ENCODE measurements at regions not wholly inside any gene's neighbourhood (a gene's known extent, or its start where the extent isn't known, plus 50 kb on each side); places are given as distances from the start of the nearest gene placed in this dataset.

GRCh38 chr3:83076041-83076440 lies 1314.6 kb upstream of the GBE1 start:
- no peak for DNase-seq

- DNase-seq: no peak
Measured at GRCh38 chr3:83074485-83074884, 1313.0 kb upstream of the GBE1 start.

- no peak for DNase-seq
Measured at GRCh38 chr3:83065851-83066460, 1304.5 kb upstream of the GBE1 start.

DNA sequence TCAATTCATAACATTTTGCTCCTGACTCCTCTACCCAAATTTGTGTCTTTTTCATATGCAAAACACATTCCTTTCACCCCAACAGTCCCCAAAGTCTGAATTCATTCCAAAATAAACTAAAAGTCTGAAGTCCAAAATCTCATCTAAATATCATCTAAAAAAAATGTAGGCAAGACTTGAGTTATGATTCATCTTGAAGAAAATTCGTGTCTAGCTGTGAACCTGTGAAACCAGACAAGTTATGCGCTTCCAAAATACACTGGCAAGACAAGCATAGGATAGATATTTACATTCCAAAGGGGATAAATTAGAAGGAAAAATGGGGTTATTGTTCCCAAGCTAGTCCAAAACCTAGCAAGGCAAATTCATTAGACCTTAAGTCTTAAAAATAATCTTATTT lies 1302.0 kb upstream of the GBE1 start:
- DNase-seq: no peak

DNA sequence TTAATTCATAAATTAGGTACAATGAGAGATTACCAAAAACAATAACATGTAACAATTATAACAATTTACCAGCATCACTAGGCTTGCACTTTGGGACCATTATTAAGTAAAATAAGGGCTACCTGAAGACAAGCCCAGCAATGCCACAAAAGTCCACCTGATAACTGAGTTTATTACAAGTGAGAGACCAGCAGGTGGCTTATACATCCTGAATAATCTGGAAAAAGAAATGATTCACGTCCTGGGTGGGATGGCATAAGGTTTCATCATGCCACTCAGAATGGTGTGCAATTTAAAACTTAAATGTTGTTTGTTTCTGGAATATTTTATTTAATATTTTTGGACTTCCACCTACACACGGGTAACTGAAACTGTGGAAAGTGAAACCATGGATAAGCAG lies 1287.1 kb upstream of the GBE1 start:
- no peak for DNase-seq

DNA sequence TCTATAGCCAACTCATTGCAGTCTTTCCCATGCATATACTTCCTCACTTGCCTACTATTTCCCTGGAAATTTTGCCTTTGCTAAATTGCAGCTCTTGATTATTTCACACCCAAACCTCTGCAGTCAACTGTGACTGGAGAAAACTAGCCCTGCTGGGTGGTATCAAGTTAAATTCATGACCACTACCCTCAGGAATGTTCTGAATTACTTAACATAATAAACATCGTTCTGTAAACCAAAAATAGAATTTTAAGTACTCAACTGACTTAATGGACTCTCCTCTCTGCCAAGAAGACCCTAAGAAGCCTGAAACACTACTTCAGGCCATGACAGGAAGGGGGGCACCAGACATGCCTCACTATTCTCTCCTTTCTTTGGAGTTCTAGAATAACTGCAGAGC lies 1278.0 kb upstream of the GBE1 start:
- DNase-seq: no peak

DNA sequence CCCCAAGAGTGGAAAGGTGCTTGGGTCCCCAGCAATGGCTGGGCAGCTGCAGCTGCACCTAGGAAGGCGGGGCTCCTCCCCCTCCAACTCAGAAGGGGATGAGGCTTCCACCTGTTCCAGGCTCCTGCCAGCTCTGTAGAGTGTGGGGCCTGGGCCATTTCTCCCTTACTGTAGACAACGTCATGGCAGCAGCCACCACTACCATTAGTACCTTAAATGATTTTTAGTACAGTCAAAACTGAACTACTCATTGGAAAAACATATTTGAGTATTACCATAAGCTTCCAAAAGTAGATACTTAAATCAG lies 1274.2 kb upstream of the GBE1 start:
- DNase-seq: no peak

GRCh38 chr3:83034806-83035703 lies 1273.6 kb upstream of the GBE1 start:
- no peak for DNase-seq

GRCh38 chr3:83033133-83033532 lies 1271.7 kb upstream of the GBE1 start:
- no peak for DNase-seq

DNA sequence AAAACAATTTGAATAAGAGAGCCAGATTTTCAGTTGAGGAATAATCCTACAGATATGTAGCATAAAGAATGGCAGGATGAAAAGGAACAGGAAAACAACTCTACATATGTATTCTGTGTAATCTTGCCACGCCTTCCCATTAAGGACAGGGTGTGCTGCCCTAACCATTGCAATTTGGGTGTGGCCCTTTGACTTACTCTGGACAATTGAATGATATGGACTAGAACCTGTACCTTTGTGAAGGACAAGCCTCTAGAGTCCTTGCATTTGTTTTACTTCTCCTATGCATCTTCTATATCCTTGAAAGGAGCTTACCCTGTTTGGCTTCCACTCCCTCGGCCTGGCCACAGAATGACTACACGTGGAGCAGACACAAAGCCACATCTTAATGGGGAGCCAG lies 1261.6 kb upstream of the GBE1 start:
- no peak for DNase-seq

DNA sequence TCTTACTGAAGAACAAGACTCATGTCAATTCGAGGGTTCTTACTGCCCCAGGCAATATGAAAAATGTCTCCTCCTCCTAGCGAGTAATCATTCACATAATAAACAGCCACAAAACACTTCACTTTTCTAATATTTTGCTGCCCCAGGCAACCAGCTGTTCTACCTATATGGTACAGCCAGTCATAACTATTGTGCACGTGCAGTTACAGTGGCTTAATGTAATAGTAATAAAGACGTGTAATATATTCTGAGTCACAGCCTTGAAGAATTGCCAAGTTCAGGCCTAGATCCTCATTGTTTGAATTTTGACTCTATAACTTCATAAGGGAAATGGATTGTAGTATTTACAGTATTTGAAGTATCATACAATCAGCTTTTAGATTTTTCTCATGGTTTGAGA lies 1250.0 kb upstream of the GBE1 start:
- no peak for DNase-seq

- no peak for DNase-seq
Measured at GRCh38 chr3:83003917-83004316, 1242.5 kb upstream of the GBE1 start.

DNA sequence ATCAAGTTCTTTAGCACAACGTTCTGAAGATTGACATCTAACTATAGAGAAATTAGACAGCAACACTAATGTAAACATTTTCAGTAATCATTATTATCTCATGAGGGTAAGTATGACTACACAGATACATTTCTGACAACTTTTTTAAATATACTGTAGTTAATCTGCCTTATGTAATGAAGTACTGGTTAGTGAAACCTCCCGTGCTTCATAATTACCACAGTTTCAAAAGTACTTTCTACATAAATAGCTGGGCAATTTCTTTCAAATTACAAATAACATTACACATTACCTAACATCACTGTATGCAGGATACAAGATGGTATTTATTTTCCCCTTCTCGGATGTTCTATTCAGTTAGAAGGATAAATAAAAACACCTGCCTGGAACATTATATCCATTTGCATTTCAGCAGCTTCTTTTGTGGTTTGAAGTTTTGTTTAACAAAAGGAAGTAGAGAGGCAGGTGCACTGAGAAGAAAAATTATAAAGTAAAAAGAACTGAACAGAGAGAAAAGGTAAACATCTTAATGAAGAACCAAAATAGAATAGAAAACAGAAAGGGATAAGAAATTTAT lies 1241.5 kb upstream of the GBE1 start:
- DNase-seq: no peak

GRCh38 chr3:82999777-83000176 lies 1238.3 kb upstream of the GBE1 start:
- DNase-seq: no peak

DNA sequence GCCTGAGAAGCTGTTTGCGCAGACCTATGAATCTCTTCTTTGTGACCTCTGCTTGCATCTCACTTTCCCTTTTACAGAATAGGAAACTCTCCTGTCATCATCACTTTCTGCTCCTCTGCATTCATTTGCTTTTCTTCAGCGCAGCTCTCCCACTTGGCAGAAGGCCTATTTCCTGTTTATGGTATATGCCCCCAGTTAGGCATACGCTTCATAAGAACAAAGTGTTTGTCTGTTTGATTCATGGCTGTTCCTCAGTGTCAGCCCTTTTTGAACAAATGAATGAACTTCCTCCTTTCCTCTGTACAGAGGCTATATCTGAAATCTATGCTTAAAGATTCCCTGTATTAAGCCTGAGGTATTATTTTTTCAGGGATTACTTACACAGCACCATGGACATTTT lies 1216.9 kb upstream of the GBE1 start:
- DNase-seq: no peak

GRCh38 chr3:82977871-82978270 lies 1216.4 kb upstream of the GBE1 start:
- no peak for DNase-seq

GRCh38 chr3:82973791-82974190 lies 1212.3 kb upstream of the GBE1 start:
- DNase-seq: no peak

DNA sequence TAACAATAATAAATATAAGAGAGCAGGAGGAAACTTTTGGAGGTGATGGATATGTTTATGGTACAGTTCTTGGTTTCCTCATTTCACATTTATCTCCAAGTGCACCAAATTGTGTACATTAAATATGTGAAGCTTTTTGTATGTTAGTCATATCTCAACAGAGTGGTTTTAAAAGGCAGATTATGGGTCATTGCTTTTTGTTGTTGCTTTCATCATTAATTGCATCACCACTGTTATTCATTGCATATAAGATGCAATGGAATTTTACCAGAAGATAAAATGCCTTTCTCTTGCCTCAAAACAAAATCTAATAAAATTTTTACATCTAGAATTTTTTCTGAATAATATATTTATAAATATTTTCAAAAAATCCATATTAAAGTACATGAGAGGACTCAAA lies 1198.9 kb upstream of the GBE1 start:
- no peak for DNase-seq

GRCh38 chr3:82957696-82958095 lies 1196.3 kb upstream of the GBE1 start:
- DNase-seq: no peak

DNA sequence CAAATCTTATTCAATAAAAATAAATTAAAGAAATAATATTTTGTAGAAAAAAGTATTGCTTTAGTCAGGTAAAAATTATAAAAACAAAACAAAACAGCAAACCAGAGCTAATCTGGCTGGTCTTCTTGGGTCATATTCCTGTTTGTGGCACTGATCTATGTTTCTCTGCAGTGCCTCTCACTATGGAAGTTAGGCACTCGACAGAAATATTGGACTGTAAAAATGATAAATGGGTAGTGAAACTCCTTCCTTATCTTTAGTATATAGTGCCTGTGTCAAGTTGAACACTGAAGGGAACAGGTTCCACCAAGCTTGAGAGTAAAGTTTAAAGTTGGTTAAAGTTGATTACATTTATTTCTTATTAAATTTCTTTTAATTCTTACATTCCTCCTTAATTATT lies 1195.6 kb upstream of the GBE1 start:
- DNase-seq: no peak

- DNase-seq: no peak
Measured at GRCh38 chr3:82954486-82954885, 1193.0 kb upstream of the GBE1 start.

GRCh38 chr3:82942041-82942440 lies 1180.6 kb upstream of the GBE1 start:
- no peak for DNase-seq

GRCh38 chr3:82940124-82940523 lies 1178.7 kb upstream of the GBE1 start:
- no peak for DNase-seq

- no peak for DNase-seq
Measured at GRCh38 chr3:82939491-82940097, 1178.1 kb upstream of the GBE1 start.
